SK-N-DZ (cell line): ENCODE measurements at regions not wholly inside any gene's neighbourhood (a gene's known extent, or its start where the extent isn't known, plus 50 kb on each side); places are given as distances from the start of the nearest gene placed in this dataset.
"Not testable (repeated sequence)": the region's sequence is repeated elsewhere in the genome, so short reads cannot be mapped to it uniquely, and the experiment has no call there.

Source experiments
- DNase-seq: peaks from one replicate; pipeline ENCODE4 v3.0.0-alpha.2; 2015; ENCODE audit warnings: low spot score

DNA sequence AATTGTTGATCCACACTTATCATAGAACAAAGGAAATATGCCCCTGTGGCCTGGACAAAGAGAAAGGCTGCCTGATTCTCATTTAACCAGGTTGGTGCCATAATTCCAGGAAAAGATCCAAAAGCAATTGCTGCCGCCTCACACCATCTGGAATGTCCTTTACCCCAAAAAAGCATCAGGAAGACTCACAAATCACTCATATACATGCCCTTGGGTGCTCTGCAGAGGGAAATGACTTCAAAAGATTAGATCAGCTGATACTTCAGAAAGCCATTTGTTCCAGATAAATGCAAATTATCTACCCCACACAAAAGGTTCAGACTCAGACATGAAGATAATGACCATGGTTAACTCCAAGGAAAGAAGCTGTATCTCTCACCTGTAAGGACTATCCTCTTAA, 285.8 kb downstream of the C1D start:
- no peak for DNase-seq

- no peak for DNase-seq
These were observed 284.9 kb downstream of the C1D start for GRCh38 chr2:67777836-67778429.

DNA sequence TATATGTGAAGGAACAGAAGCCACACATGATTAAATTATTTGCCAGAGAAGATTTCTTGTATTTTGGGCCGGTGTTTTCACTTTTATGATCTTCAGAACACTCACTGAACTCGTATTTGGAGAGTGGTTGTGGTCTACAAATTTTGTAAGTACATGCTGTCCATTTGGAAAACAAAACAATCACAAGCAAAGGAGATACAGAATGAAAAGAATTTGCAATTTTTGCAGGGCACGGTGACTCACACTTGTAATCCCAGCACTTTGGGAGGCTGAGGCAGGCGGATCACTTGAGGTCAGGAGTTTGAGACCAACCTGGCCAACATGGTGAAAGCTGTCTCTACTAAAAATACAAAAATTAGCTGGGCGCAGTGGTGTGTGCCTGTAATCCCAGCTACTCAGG, 282.0 kb downstream of the C1D start:
- DNase-seq = not testable (repeated sequence)

- DNase-seq = no peak
These were observed 280.4 kb downstream of the C1D start for GRCh38 chr2:67782443-67782842.

DNA sequence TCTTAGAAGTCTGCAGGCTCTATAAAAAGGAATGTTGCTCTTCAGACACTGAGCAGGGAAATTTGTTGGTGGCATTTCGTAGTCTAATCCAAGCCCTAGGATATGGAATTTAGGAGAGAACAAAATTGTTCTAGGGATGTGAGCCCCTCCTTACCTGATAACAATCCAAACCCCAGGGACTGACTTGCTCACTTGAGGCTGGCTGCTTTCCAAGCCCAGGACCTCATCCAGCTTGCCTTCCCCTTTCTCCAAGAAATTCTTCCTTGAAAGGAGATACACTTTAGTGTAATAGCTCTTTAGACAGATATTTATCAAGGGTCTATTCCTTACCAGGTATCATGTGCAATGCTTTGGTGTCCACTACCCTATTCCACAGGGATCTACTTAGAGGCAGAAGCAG, 279.8 kb downstream of the C1D start:
- no peak for DNase-seq

GRCh38 chr2:67790622-67791021, 272.2 kb downstream of the C1D start:
- no peak for DNase-seq

GRCh38 chr2:67792191-67792590, 270.6 kb downstream of the C1D start:
- DNase-seq = no peak

- no peak for DNase-seq
These were observed 270.1 kb downstream of the C1D start for GRCh38 chr2:67792681-67793091.

DNA sequence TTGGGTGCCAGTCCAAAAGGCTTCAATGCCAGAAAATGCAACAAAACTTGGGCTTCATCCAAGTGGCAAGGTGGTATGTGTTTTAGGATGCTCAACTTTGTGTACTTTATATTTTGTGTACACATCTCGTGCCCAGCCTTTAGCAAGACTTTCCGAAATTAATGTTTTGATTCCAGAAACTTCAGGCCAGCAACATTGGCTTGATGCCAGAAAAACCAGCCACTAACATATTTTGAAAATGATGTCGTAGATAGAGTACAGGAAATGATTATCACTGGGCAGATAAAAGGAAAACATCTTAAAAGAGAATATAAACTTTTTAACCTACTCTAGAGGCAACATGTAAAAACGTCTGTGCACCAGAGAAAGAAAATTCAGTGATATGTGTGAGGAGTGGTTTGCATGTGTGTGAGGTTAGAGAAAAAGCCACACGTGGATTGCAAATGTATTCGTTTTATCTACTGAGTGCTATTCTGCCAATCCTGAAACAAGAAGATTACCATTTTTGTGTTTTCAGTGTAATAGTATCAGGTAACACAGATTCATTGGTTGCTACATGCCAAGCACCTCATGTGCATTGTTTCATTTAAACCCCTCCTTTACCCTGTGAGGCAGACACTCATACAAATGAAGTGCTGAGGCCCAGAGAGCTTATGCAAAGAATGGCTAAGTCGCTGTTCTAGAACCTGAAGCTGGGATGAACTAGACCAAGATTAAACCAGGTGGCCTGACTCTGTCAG, 264.8 kb downstream of the C1D start:
- DNase-seq = no peak

GRCh38 chr2:67798541-67799160, 264.2 kb downstream of the C1D start:
- DNase-seq = no peak

DNA sequence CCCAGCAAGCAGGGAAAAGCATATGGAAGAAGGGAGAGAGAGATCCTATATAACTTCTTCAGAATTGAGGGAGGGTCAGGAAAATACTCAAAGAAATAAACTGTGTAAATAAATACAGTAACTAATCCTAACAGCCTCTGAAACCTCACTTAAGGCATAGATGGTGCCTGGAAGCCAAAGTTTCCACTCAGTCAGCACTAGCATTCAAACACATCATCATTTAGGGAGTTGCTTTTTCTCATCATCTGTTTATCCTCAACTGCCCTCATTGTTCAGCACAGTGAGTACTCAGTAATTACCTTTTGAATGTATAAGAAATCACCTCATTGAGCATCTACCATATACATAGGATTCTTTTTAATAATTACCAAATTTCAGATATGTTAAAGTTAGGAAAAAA, 262.9 kb downstream of the C1D start:
- DNase-seq = no peak

GRCh38 chr2:67802291-67802690, 260.5 kb downstream of the C1D start:
- no peak for DNase-seq

DNA sequence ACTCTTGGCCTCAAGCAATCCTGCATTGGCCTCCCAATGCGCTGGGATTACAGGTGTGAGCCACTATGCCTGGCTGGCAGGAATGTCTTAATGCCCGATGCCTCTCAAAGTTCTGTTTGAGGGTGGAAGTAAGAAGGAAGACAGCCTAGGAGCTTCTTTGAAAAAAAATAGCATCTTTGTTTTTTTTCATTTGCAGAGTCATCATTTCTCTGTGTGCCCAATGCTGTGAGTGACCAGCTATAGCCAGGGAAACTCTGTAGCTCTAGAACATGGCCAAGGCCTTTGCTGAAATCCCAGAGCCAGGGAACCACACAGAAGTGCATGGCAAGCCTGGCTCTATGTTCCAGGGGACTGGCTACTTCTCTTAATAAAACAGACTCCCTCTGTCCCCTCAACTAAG, 260.0 kb downstream of the C1D start:
- DNase-seq = no peak

- DNase-seq = no peak
These were observed 256.0 kb downstream of the C1D start for GRCh38 chr2:67806816-67807215.

DNA sequence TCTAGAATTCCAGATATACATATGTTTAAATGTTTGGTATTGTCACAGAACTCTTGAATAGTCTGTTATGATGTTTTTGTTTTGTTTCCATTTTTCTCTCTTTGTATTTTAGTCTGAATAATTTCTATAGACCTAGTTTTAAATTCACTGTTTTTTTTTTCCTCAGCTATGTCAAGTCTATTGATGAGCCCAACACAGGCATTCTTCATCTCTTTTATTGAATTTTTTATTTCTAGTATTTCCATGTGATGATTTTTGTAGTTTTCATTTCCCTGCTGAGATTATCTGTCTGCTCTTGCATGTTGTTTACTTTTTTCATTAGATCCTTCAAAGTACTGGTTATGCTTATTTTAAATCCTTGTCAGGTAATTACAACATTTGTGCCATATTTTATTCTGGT, 254.7 kb downstream of the C1D start:
- no peak for DNase-seq

DNA sequence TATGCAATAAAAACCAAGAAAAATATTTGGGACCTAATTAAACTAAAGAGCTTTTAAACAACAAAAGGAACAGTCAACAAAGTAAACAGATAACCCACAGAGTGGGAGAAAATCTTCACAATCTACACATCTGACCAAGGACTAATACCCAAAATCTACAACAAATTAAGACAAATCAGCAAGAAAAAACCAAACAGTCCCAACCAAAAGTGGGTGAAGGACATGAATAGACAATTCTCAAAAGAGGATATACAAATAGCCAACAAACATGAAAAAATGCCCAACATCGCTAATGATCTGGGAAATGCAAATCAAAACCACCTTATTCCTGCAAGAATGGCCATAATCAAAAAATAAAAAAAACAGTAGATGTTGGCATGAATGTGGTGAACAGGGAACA, 250.1 kb downstream of the C1D start:
- DNase-seq = no peak

GRCh38 chr2:67823726-67824125, 239.1 kb downstream of the C1D start:
- DNase-seq = no peak

GRCh38 chr2:67824186-67824585, 238.6 kb downstream of the C1D start:
- no peak for DNase-seq

- no peak for DNase-seq
These were observed 237.3 kb downstream of the C1D start for GRCh38 chr2:67825476-67825875.

DNA sequence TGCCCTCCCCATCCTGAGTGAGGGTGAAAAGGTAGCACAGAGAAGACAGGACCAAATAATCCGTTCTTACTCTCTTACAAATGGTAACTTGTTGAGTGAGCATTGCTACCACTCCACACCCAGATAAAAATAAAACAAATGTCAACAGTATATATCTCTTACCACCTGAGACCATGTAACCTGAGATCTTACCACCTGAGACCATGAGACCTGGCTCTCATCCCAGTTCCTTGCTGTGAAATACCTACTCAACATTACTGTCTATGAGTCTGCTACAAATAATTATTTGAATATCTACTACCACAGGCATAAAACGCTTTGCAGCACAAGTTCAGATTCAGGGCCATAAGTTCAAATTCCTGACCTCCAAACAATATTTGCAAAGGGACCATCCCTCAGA, 234.7 kb downstream of the C1D start:
- no peak for DNase-seq

DNA sequence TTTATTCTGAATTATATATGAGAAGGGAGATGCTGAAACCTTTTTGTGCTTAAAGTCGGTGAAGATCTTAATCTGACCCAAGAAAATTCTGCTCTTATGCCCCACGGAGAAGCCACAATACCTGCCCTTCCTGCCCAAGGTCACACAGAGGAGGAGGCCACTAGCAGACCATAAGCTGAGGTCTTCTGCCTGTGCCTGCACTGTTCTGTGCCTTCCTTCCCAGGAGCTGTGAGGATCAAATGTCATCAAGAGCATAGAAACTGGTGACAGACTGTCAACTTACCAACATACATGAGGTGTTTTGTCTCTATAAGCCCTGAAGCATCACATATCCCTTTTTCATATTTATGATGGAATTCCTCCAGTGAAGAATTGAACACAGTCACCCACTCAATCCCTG, 233.3 kb downstream of the C1D start:
- no peak for DNase-seq

GRCh38 chr2:67833632-67834031, 229.2 kb downstream of the C1D start:
- DNase-seq = no peak

DNA sequence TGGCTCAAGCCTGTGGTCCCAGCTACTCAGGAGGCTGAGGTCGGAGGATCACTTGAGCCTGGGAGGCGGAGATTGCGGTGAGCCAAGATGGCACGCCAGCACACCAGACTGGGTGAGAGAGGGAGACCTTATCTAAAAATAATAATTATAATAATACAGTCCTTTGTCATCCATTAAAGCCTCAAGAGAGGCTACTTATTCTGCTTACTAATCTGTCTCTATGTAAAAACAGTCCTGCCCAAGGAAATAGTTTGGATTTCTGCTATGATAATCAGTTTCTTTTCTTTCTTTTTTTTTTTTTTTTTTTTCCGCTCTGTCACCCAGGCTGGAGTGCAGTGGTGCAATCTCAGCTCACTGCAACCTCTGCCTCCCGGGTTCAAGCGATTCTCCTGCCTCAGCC, 228.3 kb downstream of the C1D start:
- DNase-seq = no peak
